Activated CD4-positive, alpha-beta T cell treated with anti-CD3 and anti-CD28 coated beads, Interleukin-2, amount 50 U/mL, for 1 hour (primary cell): ENCODE measurements at regions not wholly inside any gene's neighbourhood (a gene's known extent, or its start where the extent isn't known, plus 50 kb on each side); places are given as distances from the start of the nearest gene placed in this dataset.
"Not testable (repeated sequence)": the region's sequence is repeated elsewhere in the genome, so short reads cannot be mapped to it uniquely, and the experiment has no call there.

Source experiments
- DNase-seq: peaks from one replicate; pipeline ENCODE4 v3.0.0-alpha.2; 2020

DNA sequence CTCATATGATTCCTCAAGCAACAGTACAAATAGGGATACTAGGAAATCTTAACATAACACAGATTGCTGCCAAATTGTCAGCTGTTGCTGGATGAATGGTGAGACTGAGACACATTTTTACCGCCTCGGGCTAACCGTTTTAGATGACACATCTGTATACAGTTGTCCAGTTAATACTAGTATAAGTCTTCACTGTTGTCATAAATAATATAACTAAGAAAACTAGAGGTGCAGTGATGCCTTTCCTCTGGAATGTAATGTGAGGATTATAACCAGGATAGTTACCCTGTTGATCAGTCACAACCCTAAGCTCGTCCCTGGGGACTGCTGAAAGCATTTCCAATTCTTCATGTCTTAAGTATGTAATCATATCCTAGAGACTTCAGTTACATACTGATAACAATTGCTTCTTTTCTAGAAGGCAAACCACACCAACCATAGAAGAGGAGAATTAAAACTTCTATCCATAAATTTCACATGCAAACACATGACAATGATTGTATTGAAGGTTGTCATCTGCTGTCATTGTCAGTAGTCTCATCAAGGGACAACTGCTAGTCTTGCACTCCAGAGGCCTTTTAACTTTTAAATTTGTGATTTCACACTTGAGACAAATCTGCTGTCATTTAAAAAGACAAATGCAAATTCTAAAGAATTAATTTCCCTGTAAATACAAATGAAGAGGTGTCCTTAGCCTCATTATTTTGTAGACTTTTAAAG lies 100.4 kb upstream of the SEMA3D start:
- no peak for DNase-seq

DNA sequence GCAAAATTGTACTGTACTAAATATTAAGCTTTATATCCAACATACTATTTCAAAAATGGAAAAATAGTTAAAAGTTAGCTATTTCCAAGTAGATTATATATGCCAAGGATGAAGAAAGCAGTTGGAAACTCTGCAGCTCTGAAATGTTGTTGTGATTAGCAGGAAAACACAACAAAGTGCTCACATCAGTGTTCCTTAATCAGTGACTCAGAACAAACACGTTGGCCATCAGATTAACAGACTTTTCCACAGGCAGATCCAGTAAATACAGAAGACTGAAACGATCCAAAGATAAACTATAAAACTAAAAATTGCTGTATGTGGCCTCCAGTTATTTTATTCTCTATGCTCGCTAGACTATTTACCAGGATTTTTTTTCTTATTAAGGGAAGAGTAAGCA lies 99.6 kb upstream of the SEMA3D start:
- no peak for DNase-seq

- no peak for DNase-seq
Measured at GRCh38 chr7:85285527-85285926, 98.7 kb upstream of the SEMA3D start.

DNA sequence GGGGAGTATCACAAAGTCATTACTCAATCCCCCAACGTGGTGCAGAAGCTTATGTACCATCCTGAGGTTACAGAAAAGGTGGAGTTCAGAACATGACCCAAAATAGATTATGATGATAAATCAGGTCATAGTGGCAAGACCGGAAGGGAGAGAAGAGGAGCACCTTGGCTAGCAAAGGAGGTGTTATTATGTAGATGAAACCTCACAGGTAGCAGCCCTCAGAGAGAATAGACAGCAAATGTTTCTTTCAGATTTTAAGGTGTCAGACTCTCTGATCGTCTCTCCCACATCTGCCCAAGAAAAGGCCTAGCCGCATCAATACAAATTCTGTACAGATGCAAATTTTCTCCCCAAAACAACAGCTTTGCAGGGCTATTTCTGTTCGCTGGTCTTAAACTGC lies 88.3 kb upstream of the SEMA3D start:
- DNase-seq: no peak

GRCh38 chr7:85274454-85274853 lies 87.6 kb upstream of the SEMA3D start:
- no peak for DNase-seq

DNA sequence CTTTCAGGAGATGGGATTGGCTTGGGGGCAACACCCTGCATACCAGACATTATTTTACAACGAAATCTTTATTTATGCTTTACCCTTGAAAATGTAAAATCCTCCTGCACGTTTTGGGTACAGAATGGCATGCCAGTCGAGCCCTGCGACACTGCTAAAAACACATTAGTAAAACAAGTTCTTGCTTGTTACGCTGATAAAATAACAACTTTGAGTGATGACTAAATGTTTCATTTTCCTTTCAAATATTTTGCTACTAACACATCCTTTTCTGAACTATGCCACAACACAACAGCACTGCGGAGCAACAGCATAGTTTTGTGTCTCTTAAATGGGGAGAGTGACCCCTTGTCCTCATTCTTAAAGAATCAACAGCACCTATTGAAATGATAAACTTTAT lies 76.0 kb upstream of the SEMA3D start:
- DNase-seq: no peak

DNA sequence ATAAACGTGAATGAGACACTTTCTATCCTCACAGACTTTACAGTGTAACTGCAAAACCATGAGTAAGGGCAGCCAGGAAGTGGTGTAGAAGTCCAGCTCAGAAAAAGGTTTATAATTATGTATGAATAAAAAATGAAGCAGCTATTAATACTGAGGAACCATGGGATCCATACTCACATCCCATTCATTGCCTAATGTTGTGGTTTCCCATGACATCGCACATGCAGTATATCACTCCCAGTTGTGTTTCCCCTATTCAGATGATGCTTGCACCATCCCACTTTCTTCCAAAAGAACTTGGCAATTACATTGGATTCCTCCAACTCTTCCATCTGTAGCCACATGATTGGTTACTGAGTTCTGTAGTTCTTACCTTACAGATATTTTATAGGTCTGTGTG lies 74.5 kb upstream of the SEMA3D start:
- no peak for DNase-seq

DNA sequence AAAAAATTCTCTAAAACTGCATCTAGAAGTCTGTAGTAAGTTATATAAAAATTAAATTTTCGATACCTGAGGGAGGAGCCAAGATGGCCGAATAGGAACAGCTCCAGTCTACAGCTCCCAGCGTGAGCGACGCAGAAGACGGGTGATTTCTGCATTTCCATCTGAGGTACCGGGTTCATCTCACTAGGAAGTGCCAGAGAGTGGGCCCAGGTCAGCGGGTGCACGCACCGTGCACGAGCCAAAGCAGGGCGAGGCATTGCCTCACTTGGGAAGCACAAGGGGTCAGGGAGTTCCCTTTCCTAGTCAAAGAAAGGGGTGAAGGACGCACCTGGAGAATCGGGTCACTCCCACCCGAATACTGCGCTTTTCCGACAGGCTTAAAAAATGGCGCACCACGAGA lies 62.9 kb upstream of the SEMA3D start:
- DNase-seq: not testable (repeated sequence)

DNA sequence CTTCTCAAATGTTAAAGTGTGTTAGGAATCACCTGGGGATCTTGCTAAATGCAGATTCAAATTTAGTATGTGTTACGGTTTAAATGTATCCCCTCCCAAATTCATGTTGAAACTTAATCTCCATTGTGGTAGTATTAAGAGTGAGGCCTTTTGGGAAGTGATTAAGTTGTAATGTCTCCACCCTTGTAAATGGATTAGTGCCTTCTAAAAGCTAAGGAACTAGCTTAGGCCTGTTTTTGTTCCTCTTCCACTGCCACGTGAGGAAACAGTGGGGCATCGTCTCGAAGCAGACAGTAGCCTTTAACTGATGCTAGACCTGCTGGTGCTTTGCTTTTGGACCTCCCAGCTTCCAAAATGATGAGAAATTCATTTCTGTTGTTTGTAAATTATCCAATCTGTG lies 52.3 kb upstream of the SEMA3D start:
- no peak for DNase-seq

DNA sequence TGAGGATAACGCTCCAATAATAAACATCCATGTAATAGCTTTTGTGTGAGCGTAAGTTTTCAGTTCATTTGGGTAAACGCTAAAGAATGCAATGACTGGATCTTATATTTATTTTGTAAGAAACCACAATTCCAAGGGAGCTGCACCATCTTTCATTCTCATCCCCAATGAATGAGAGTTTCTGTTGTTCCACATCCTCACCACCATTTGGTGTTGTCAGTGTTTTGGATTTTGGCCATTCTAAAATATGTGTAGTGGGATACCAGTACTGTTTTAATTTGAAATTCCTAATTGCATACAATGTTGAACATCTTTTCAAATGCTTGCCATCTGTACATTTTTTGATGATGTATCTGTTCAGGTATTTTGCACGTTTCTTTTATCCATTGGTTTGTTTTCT lies 50.9 kb upstream of the SEMA3D start:
- no peak for DNase-seq
